CD4-positive, alpha-beta memory T cell (primary cell): ENCODE measurements at regions not wholly inside any gene's neighbourhood (a gene's known extent, or its start where the extent isn't known, plus 50 kb on each side); places are given as distances from the start of the nearest gene placed in this dataset.

Experiments
- CTCF ChIA-PET: fragments of 350-600 bp; sonication (Branson Sonifier 250); formaldehyde crosslinking; loops from one replicate; lab custom pipeline; 2021; ENCODE audit warnings: inconsistent platforms; ENCODE audit not compliant: partially characterized antibody; lab: Charles Lee
- POLR2A ChIA-PET: fragments of 350-600 bp; sonication (Branson Sonifier 250); formaldehyde crosslinking; loops from one replicate; lab custom pipeline; 2021; ENCODE audit not compliant: partially characterized antibody; lab: Charles Lee
- DNase-seq, 5 donors: peaks; one replicate each; pipeline versions ENCODE4 v3.0.0 to v3.0.0-alpha.2; 2020 to 2022; ENCODE audit warnings: mixed read lengths in 1 of 5
- H3K27ac ChIP-seq: one replicate; pipeline ENCODE4 v1.7.0; 2013; ENCODE audit warnings: low read depth, low read length
- H3K27me3 ChIP-seq: 2 replicates; pipeline ENCODE4 v1.7.0; 2013; ENCODE audit warnings: mild to moderate bottlenecking, low read length, moderate library complexity; ENCODE audit not compliant: insufficient read depth
- H3K36me3 ChIP-seq: 2 replicates; pipeline ENCODE4 v1.7.0; 2013; ENCODE audit warnings: mild to moderate bottlenecking, low read length, moderate library complexity; ENCODE audit not compliant: insufficient read depth
- H3K4me1 ChIP-seq: 2 replicates; pipeline ENCODE4 v1.7.0; 2013; ENCODE audit warnings: mild to moderate bottlenecking, low read length, moderate library complexity; ENCODE audit not compliant: insufficient read depth
- H3K4me3 ChIP-seq, 2 donors: one replicate each; pipeline ENCODE4 v1.7.0; 2013; ENCODE audit warnings: low read length in 2 of 2, mild to moderate bottlenecking in 1 of 2
- H3K9me3 ChIP-seq, 2 donors: one replicate each; pipeline ENCODE4 v1.7.0; 2013; ENCODE audit warnings: low read length in 2 of 2, control low read depth in 1 of 2; ENCODE audit not compliant: control insufficient read depth in 1 of 2
- H3K27ac Mint-ChIP-seq, 7 donors: one replicate each; pipeline ENCODE4 v1.8.0; 2020 to 2021; ENCODE audit warnings: mixed read lengths in 7 of 7, mild to moderate bottlenecking in 6 of 7, inconsistent platforms in 3 of 7, moderate library complexity in 3 of 7
- H3K27me3 Mint-ChIP-seq, 2 donors: one replicate each; pipeline ENCODE4 v1.8.0; 2020 to 2021; ENCODE audit warnings: mixed read lengths in 2 of 2
- H3K36me3 Mint-ChIP-seq, 2 donors: one replicate each; pipeline ENCODE4 v1.8.0; 2020 to 2021; ENCODE audit warnings: mixed read lengths in 2 of 2, inconsistent platforms in 1 of 2, mild to moderate bottlenecking in 1 of 2
- H3K4me1 Mint-ChIP-seq, 4 donors: one replicate each; pipeline ENCODE4 v1.8.0; 2020 to 2021; ENCODE audit warnings: mixed read lengths in 4 of 4, mild to moderate bottlenecking in 1 of 4
- H3K4me3 Mint-ChIP-seq, 8 donors: one replicate each; pipeline ENCODE4 v1.8.0; 2020 to 2021; ENCODE audit warnings: mixed read lengths in 8 of 8, mild to moderate bottlenecking in 7 of 8, moderate library complexity in 6 of 8, inconsistent platforms in 3 of 8
- H3K9me3 Mint-ChIP-seq, 8 donors: one replicate each; pipeline ENCODE4 v1.8.0; 2020 to 2021; ENCODE audit warnings: mixed read lengths in 8 of 8, mild to moderate bottlenecking in 5 of 8, inconsistent platforms in 3 of 8, moderate library complexity in 1 of 8
- intact Hi-C: fragments of 100-400 bp; cut with micrococcal nuclease; formaldehyde crosslinking; loops from one replicate; pipeline ENCODE4 v1.15.1; 2023

- Mint-ChIP-seq H3K4me3 (no peak overlapping the region), H3K27me3 (peaks cover 0 to 2% of the 10 kb centered on the region in 2 donors), H3K36me3 (no peaks in the 10 kb centered on the region), H3K27ac (no peak overlapping the region), H3K4me1 (no peaks in the 10 kb centered on the region), H3K9me3 (peaks cover 0 to 4% (median 0%) of the 10 kb centered on the region in 8 donors)
- H3K27ac ChIP-seq = no peak overlapping the region
- no peaks in the 10 kb centered on the region for H3K4me1 ChIP-seq
- no peak for DNase-seq
- ChIA-PET POLR2A (no interaction called here), CTCF (no interaction called here)
- no peaks in the 10 kb centered on the region for H3K27me3 ChIP-seq
- H3K9me3 ChIP-seq = no peaks in the 10 kb centered on the region
- H3K36me3 ChIP-seq = no peaks in the 10 kb centered on the region
- intact Hi-C loops = no loop called here
- no peak overlapping the region for H3K4me3 ChIP-seq
Observed at GRCh38 chr5:155268770-155269425, 255.3 kb downstream of the KIF4B start.

DNA sequence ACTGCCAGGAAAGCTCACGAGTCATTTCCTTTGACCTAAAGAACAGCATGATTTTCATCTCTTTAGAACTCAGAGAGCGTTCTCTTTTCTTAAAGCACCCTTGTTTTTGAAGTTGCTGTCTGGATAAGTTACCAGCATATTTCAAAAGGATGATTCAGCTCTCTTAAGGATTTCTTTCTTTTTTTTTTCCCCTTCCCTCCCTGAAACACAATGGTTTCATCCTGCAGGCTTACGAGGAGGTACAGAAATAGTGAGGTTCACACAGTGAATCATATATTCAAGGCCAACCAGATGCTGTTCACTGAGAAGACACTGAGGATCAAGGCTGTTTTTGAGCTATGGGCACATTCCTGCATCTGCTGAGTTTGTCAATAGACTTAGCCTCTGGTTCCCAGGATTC is 257.2 kb downstream of the KIF4B start:
- CTCF ChIA-PET = no interaction called here
- Mint-ChIP-seq H3K27ac (no peak overlapping the region), H3K4me1 (no peaks in the 10 kb centered on the region), H3K4me3 (no peak overlapping the region), H3K27me3 (peaks cover 0 to 2% of the 10 kb centered on the region in 2 donors), H3K9me3 (peaks cover 0 to 6% (median 0%) of the 10 kb centered on the region in 8 donors), H3K36me3 (no peaks in the 10 kb centered on the region)
- POLR2A ChIA-PET = interaction anchor here (0.7 kb wide), 1 partner anchor 64 kb away, joined by 4 read pairs; no protein-coding TSS in a partner anchor
- Histone ChIP-seq H3K4me3 (no peak overlapping the region), H3K36me3 (no peaks in the 10 kb centered on the region), H3K4me1 (no peaks in the 10 kb centered on the region), H3K27me3 (no peaks in the 10 kb centered on the region), H3K27ac (no peak overlapping the region), H3K9me3 (no peaks in the 10 kb centered on the region)
- no peak for DNase-seq
- intact Hi-C loops = no loop called here

DNA sequence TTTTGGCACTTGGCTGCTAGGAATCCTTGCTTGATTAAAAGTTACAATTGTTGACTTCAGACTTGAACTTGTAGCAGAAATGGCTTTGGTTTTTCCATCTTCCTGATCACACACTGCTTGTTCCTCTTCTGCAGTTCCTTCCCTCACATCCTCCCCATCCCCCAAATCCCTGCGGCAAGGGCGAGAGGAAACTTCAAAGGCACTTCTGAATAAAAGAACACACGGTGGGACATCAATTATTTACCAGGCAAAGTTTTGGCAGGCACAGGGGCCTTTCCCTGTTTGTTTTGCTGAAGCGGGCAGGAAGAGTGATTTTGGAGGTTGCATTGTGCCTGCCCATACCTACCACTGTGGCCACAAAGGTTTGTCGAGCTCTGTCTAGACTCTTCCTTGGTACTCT is 260.9 kb downstream of the KIF4B start:
- H3K9me3 ChIP-seq = no peaks in the 10 kb centered on the region
- no peaks in the 10 kb centered on the region for H3K4me1 ChIP-seq
- POLR2A ChIA-PET = no interaction called here
- Mint-ChIP-seq H3K4me3 (no peak overlapping the region), H3K9me3 (peaks cover 0 to 7% (median under 1%) of the 10 kb centered on the region in 8 donors), H3K27me3 (peaks cover 0 to 6% of the 10 kb centered on the region in 2 donors), H3K36me3 (no peaks in the 10 kb centered on the region), H3K4me1 (no peaks in the 10 kb centered on the region), H3K27ac (no peak overlapping the region)
- DNase-seq = no peak
- no peaks in the 10 kb centered on the region for H3K27me3 ChIP-seq
- H3K36me3 ChIP-seq = no peaks in the 10 kb centered on the region
- intact Hi-C loops = no loop called here
- H3K27ac ChIP-seq = no peak overlapping the region
- CTCF ChIA-PET = no interaction called here
- H3K4me3 ChIP-seq = no peak overlapping the region

DNA sequence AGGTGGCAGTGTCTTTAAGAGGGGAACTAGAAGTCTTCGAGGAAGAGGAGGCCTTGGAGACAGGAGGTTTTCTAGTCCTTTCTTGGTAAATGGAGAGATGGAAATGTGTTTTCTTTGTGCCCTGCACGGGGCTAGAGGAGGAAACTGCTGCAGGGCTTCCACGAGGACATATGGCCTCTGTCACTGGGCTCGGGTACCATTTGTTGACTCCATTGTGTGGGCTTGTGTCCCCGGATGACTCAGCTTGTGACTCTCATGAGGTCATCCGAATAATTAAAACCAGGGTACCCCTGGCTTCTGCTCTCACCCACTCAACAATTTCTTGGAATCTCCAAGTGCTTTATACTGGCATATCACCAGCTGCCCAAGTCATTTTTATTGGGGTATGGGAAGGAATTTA is 261.7 kb downstream of the KIF4B start:
- intact Hi-C loops = no loop called here

GRCh38 chr5:155276231-155276630 is 262.7 kb downstream of the KIF4B start:
- no peaks in the 10 kb centered on the region for H3K9me3 ChIP-seq
- no peak overlapping the region for H3K4me3 ChIP-seq
- peaks cover 0 to 7% (median 0%) of the 10 kb centered on the region in 8 donors for H3K9me3 Mint-ChIP-seq
- H3K4me1 Mint-ChIP-seq = no peaks in the 10 kb centered on the region
- DNase-seq = no peak
- CTCF ChIA-PET = interaction anchor here (0.7 kb wide), 1 partner anchor 19 kb away, joined by 3 read pairs; no protein-coding TSS in a partner anchor
- no peaks in the 10 kb centered on the region for H3K27me3 ChIP-seq
- H3K27me3 Mint-ChIP-seq = peaks cover 1 to 5% of the 10 kb centered on the region in 2 donors
- intact Hi-C loops = no loop called here
- H3K27ac ChIP-seq = no peak overlapping the region
- H3K4me3 Mint-ChIP-seq = no peak overlapping the region
- H3K27ac Mint-ChIP-seq = no peak overlapping the region
- H3K36me3 ChIP-seq = no peaks in the 10 kb centered on the region
- no peaks in the 10 kb centered on the region for H3K4me1 ChIP-seq
- H3K36me3 Mint-ChIP-seq = no peaks in the 10 kb centered on the region
- POLR2A ChIA-PET = no interaction called here

More for the DNA sequence above, 261.7 kb downstream of the KIF4B start:
- H3K4me1 ChIP-seq = no peaks in the 10 kb centered on the region
- no peaks in the 10 kb centered on the region for H3K36me3 Mint-ChIP-seq
- peaks cover 0 to 4% (median under 1%) of the 10 kb centered on the region in 8 donors for H3K9me3 Mint-ChIP-seq
- H3K4me3 ChIP-seq = no peak overlapping the region
- no peaks in the 10 kb centered on the region for H3K27me3 ChIP-seq
- H3K9me3 ChIP-seq = no peaks in the 10 kb centered on the region
- ChIA-PET CTCF (no interaction called here), POLR2A (no interaction called here)
- H3K27ac Mint-ChIP-seq = no peak overlapping the region
- H3K36me3 ChIP-seq = no peaks in the 10 kb centered on the region
- no peak overlapping the region for H3K4me3 Mint-ChIP-seq
- no peak for DNase-seq
- H3K4me1 Mint-ChIP-seq = no peaks in the 10 kb centered on the region
- peaks cover 0 to 5% of the 10 kb centered on the region in 2 donors for H3K27me3 Mint-ChIP-seq
- H3K27ac ChIP-seq = no peak overlapping the region

DNA sequence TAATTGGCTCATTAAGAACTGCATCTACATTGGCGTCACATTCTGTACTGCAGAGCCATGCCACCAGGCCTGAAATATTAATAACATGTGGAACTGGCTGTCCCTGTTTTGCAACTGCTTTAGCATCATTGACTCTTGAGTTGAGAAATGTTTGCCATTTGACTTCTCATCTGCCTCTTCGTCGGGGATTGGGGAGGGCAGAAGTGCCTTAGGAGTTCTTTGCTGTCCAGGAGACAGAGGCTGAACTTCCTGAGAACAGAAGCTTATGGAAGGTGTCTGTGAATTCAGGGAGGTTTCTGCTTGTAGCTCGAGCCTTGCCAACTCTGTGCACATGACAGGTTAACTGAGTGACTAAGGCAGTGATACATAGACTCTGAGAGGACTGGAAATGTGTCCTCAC is 265.0 kb downstream of the KIF4B start:
- H3K9me3 Mint-ChIP-seq = peaks cover 0 to 8% (median under 1%) of the 10 kb centered on the region in 8 donors
- H3K4me3 ChIP-seq = no peak overlapping the region
- no peak for DNase-seq
- ChIA-PET CTCF (no interaction called here), POLR2A (no interaction called here)
- intact Hi-C loops = no loop called here
- H3K27me3 ChIP-seq = no peaks in the 10 kb centered on the region
- no peaks in the 10 kb centered on the region for H3K4me1 Mint-ChIP-seq
- no peak overlapping the region for H3K4me3 Mint-ChIP-seq
- no peaks in the 10 kb centered on the region for H3K36me3 ChIP-seq
- no peak overlapping the region for H3K27ac ChIP-seq
- no peaks in the 10 kb centered on the region for H3K4me1 ChIP-seq
- H3K27ac Mint-ChIP-seq = no peak overlapping the region
- H3K27me3 Mint-ChIP-seq = peaks cover 3 to 5% of the 10 kb centered on the region in 2 donors
- no peaks in the 10 kb centered on the region for H3K9me3 ChIP-seq
- H3K36me3 Mint-ChIP-seq = no peaks in the 10 kb centered on the region

DNA sequence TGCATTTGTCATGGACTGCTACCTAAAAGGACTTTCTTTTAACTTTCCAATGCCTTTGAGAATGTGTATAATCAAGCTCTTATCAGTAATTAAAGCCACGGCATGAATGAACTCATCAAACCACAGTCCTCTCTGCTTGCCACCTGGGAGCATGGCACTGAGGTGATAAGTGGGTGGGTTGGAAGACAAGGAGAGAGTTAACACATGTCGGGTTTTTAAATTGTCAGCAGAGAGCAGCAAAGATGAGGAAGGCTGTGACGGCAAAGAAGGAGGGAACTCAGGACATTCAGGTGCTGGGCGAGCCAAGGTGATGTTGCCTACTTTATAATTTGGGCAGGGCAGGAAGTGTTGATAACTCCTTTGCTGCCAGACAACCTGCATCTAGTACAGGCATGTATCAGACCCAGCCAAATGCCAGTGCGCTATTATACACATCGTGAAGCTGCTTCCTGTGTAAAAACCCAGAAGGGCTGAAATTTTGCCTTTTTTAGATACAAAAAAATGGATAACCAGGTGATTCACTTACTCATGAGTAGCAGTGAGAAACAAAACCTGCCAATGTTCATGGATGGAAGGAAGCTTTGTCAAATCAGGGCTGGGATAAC is 269.1 kb downstream of the KIF4B start:
- Histone ChIP-seq H3K27ac (no peak overlapping the region), H3K4me3 (no peak overlapping the region), H3K4me1 (no peaks in the 10 kb centered on the region), H3K9me3 (no peaks in the 10 kb centered on the region), H3K36me3 (no peaks in the 10 kb centered on the region), H3K27me3 (no peaks in the 10 kb centered on the region)
- no peaks in the 10 kb centered on the region for H3K4me1 Mint-ChIP-seq
- DNase-seq = no peak
- H3K4me3 Mint-ChIP-seq = no peak overlapping the region
- POLR2A ChIA-PET = no interaction called here
- H3K36me3 Mint-ChIP-seq = no peaks in the 10 kb centered on the region
- intact Hi-C loops = no loop called here
- H3K27me3 Mint-ChIP-seq = peaks cover 3 to 15% of the 10 kb centered on the region in 2 donors
- peaks cover 0 to 8% (median under 1%) of the 10 kb centered on the region in 8 donors for H3K9me3 Mint-ChIP-seq
- CTCF ChIA-PET = no interaction called here
- H3K27ac Mint-ChIP-seq = no peak overlapping the region
